Upper lobe of left lung (tissue), 4 donors: ENCODE measurements at regions not wholly inside any gene's neighbourhood (a gene's known extent, or its start where the extent isn't known, plus 50 kb on each side); places are given as distances from the start of the nearest gene placed in this dataset.

Source experiments
- EP300 ChIP-seq, 4 donors: sonication (generic); formaldehyde crosslinking; IDR thresholded peaks; one replicate each; pipeline ENCODE4 v1.5.1; 2017; ENCODE audit warnings: antibody characterized with exemption in 4 of 4, control low read depth in 2 of 4
- POLR2A ChIP-seq, 4 donors: fragments of 450-650 bp; IDR thresholded peaks; one replicate each; pipeline ENCODE4 v1.5.1; 2016 to 2017; ENCODE audit warnings: antibody characterized with exemption in 4 of 4, mild to moderate bottlenecking in 2 of 4
- POLR2AphosphoS5 ChIP-seq, 2 donors: sonication (generic); formaldehyde crosslinking; IDR thresholded peaks; one replicate each; pipeline ENCODE4 v1.5.1; 2017; ENCODE audit warnings: antibody characterized with exemption in 2 of 2
- TF ChIP-seq, protein P1 (sequence below), 6 experiments: fragments of 450-650 bp in 4 of 6; fragments of 200-600 bp in 2 of 6; sonication (generic) in 2 of 6; IDR thresholded peaks; one replicate each; pipeline ENCODE4 v1.5.1; 2016 to 2019; ENCODE audit warnings: antibody characterized with exemption in 6 of 6

DNA sequence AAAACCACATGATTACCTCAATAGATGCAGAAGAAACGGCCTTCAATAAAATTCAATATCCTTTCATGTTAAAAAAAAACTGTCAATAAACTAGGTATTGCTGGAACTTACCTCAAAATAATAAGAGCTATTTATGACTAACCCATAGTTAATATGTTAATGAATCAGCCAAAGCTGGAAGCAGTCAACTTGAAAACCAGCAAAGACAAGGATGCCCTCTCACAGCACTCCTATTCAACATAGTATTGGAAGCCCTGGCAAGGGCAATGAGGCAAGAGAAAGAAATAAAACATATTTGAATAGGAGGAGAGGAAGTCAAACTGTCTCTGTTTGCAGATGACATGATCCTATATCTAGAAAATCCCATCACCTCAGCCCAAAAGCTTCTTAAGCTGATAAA, 456.1 kb downstream of the OCA2 start:
- TF ChIP-seq, protein P1, sequence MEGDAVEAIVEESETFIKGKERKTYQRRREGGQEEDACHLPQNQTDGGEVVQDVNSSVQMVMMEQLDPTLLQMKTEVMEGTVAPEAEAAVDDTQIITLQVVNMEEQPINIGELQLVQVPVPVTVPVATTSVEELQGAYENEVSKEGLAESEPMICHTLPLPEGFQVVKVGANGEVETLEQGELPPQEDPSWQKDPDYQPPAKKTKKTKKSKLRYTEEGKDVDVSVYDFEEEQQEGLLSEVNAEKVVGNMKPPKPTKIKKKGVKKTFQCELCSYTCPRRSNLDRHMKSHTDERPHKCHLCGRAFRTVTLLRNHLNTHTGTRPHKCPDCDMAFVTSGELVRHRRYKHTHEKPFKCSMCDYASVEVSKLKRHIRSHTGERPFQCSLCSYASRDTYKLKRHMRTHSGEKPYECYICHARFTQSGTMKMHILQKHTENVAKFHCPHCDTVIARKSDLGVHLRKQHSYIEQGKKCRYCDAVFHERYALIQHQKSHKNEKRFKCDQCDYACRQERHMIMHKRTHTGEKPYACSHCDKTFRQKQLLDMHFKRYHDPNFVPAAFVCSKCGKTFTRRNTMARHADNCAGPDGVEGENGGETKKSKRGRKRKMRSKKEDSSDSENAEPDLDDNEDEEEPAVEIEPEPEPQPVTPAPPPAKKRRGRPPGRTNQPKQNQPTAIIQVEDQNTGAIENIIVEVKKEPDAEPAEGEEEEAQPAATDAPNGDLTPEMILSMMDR (IDR thresholded peaks at IDR 0.05): no peak
- TF ChIP-seq POLR2AphosphoS5 (IDR thresholded peaks at IDR 0.05) (no peak), POLR2A (IDR thresholded peaks at IDR 0.05) (no peak), EP300 (IDR thresholded peaks at IDR 0.05) (no peak)
